HCT116 (cell line): ENCODE measurements at regions not wholly inside any gene's neighbourhood (a gene's known extent, or its start where the extent isn't known, plus 50 kb on each side); places are given as distances from the start of the nearest gene placed in this dataset.
A peak's percentile ranks its signal among the peaks of the same experiment; 100 is the strongest.

Experiments
- ATAC-seq: fragments of 200-7000 bp; cut with Tn5 transposase; 2 replicates; pipeline ENCODE4 v1.9.1; 2020; ENCODE audit warnings: mild to moderate bottlenecking, moderate library complexity
- BruUV-seq: library from RNA; stranded (reverse); fragments of 400-500 nt; replicated peaks from 2 replicates; lab custom pipeline; 2021; lab: Mats Ljungman, UMichigan
- CTCF ChIA-PET: fragments of 300-600 bp; sonication (Branson Sonifier 250); formaldehyde crosslinking; loops from one replicate; lab custom pipeline; 2021; ENCODE audit warnings: antibody characterized with exemption; lab: Charles Lee
- POLR2A ChIA-PET: fragments of 300-600, 350-600 bp; sonication (Branson Sonifier 250); formaldehyde crosslinking; loops from one replicate; lab custom pipeline; 2021; ENCODE audit warnings: antibody characterized with exemption; lab: Charles Lee
- RAD21 ChIA-PET, 2 experiments: fragments of 300-600 bp; sonication (Branson Sonifier 250); formaldehyde crosslinking; loops; one replicate each; lab custom pipeline; 2023; ENCODE audit warnings: low total read pairs in 2 of 2; ENCODE audit not compliant: uncharacterized antibody in 2 of 2, unreplicated experiment in 2 of 2, low non-redundant PET in 1 of 2; lab: Charles Lee
- DNase-seq: peaks from one replicate; pipeline ENCODE4 v3.0.0-alpha.2; 2010; ENCODE audit warnings: low read depth, low spot score
- H2AFZ ChIP-seq: fragments of 200-600 bp; shearing (Covaris generic), sonication (generic); 2 replicates; pipeline ENCODE4 v1.6.1; 2017; ENCODE audit warnings: low read depth, mixed run types, mixed read lengths, antibody characterized with exemption, low read length; ENCODE audit not compliant: poor library complexity, severe bottlenecking
- H3K27ac ChIP-seq: 2 replicates; pipeline ENCODE4 v1.5.1; 2012; ENCODE audit warnings: low read depth, low read length
- H3K27me3 ChIP-seq: fragments of 200-600 bp; sonication (generic); 2 replicates; pipeline ENCODE4 v1.6.1; 2016; ENCODE audit warnings: mixed run types, low read length, mixed read lengths; ENCODE audit not compliant: insufficient read depth
- H3K36me3 ChIP-seq, 2 experiments: fragments of 200-500 bp in 1 of 2; fragments of 200-600 bp in 1 of 2; sonication (Bioruptor generic) in 1 of 2; sonication (generic) in 1 of 2; 2 replicates each; pipeline versions ENCODE4 v1.5.1 to v1.6.1; 2014 to 2016; ENCODE audit warnings: low read length in 2 of 2, inconsistent platforms in 1 of 2, mixed read lengths in 1 of 2, mixed run types in 1 of 2; ENCODE audit not compliant: insufficient read depth in 2 of 2, control insufficient read depth in 1 of 2
- H3K4me1 ChIP-seq, 2 experiments: fragments of 200-600 bp in 1 of 2; sonication (generic) in 1 of 2; 2 replicates each; pipeline versions ENCODE4 v1.5.1 to v1.6.1; 2012 to 2017; ENCODE audit warnings: low read length in 2 of 2, inconsistent platforms in 1 of 2, mild to moderate bottlenecking in 1 of 2, mixed read lengths in 1 of 2, mixed run types in 1 of 2, moderate library complexity in 1 of 2; ENCODE audit not compliant: insufficient read depth in 2 of 2, control insufficient read depth in 1 of 2
- H3K4me2 ChIP-seq: fragments of 200-600 bp; sonication (generic); 2 replicates; pipeline ENCODE4 v1.6.1; 2017; ENCODE audit warnings: mixed run types, low read length, mixed read lengths
- H3K4me3 ChIP-seq, 2 experiments: fragments of 200-600 bp in 1 of 2; sonication (generic) in 1 of 2; replicated peaks in 1 of 2; 2 replicates each; pipeline ENCODE4 v1.5.1; 2011 to 2016; ENCODE audit warnings: low read length in 2 of 2, control low read depth in 1 of 2, low read depth in 1 of 2, mild to moderate bottlenecking in 1 of 2, mixed read lengths in 1 of 2, mixed run types in 1 of 2
- H3K79me2 ChIP-seq: fragments of 200-600 bp; sonication (generic); 2 replicates; pipeline ENCODE4 v1.6.1; 2017; ENCODE audit warnings: mild to moderate bottlenecking, mixed run types, low read length, moderate library complexity, mixed read lengths; ENCODE audit not compliant: insufficient read depth
- H3K9ac ChIP-seq: fragments of 200-600 bp; sonication (generic); 2 replicates; pipeline ENCODE4 v1.6.1; 2016; ENCODE audit warnings: low read length, mixed read lengths
- H3K9me2 ChIP-seq: fragments of 200-600 bp; sonication (generic), shearing (Covaris generic); 2 replicates; pipeline ENCODE4 v1.6.1; 2017; ENCODE audit warnings: mixed run types, mild to moderate bottlenecking, moderate library complexity; ENCODE audit not compliant: insufficient read depth
- H3K9me3 ChIP-seq, 2 experiments: fragments of 200-500 bp in 1 of 2; fragments of 200-600 bp in 1 of 2; sonication (Bioruptor generic) in 1 of 2; sonication (generic) in 1 of 2; 2 replicates each; pipeline ENCODE4 v1.6.1; 2014 to 2017; ENCODE audit warnings: low read length in 2 of 2, mixed read lengths in 2 of 2, inconsistent platforms in 1 of 2, low read depth in 1 of 2, mild to moderate bottlenecking in 1 of 2, mixed run types in 1 of 2, moderate library complexity in 1 of 2; ENCODE audit not compliant: control insufficient read depth in 1 of 2, insufficient read depth in 1 of 2
- H4K20me1 ChIP-seq: fragments of 200-600 bp; sonication (generic), shearing (Covaris generic); 2 replicates; pipeline ENCODE4 v1.6.1; 2017; ENCODE audit warnings: mixed run types, mild to moderate bottlenecking, moderate library complexity; ENCODE audit not compliant: insufficient read depth
- CBX3 ChIP-seq: IDR thresholded peaks from 2 replicates; pipeline ENCODE4 v1.6.1; 2012; ENCODE audit warnings: low read depth
- CEBPB ChIP-seq: IDR thresholded peaks from 2 replicates; pipeline ENCODE4 v1.6.1; 2012; ENCODE audit warnings: low read depth
- EGR1 ChIP-seq: IDR thresholded peaks from 2 replicates; pipeline ENCODE4 v1.6.1; 2012; ENCODE audit warnings: low read depth
- ELF1 ChIP-seq: IDR thresholded peaks from 2 replicates; pipeline ENCODE4 v1.6.1; 2012; ENCODE audit warnings: low read depth, borderline replicate concordance
- EZH2 ChIP-seq: fragments of 200-600 bp; sonication (generic); IDR thresholded peaks from 2 replicates; pipeline ENCODE4 v1.6.1; 2017; ENCODE audit warnings: antibody characterized with exemption, mixed run types
- EZH2phosphoT487 ChIP-seq: fragments of 200-600 bp; IDR thresholded peaks from 2 replicates; pipeline ENCODE4 v1.6.1; 2018; ENCODE audit warnings: antibody characterized with exemption, borderline replicate concordance
- FOSL1 ChIP-seq: IDR thresholded peaks from 2 replicates; pipeline ENCODE4 v1.6.1; 2012; ENCODE audit warnings: low read depth
- JUND ChIP-seq: IDR thresholded peaks from 2 replicates; pipeline ENCODE4 v1.6.1; 2012
- POLR2AphosphoS5 ChIP-seq: IDR thresholded peaks from 2 replicates; pipeline ENCODE4 v1.6.1; 2011; ENCODE audit warnings: mild to moderate bottlenecking, low read depth, low read length, moderate library complexity
- SIN3A ChIP-seq: IDR thresholded peaks from 2 replicates; pipeline ENCODE4 v1.6.1; 2012; ENCODE audit warnings: low read depth
- SP1 ChIP-seq: IDR thresholded peaks from 2 replicates; pipeline ENCODE4 v1.6.1; 2012; ENCODE audit warnings: low read depth
- TCF7L2 ChIP-seq: IDR thresholded peaks from 2 replicates; pipeline ENCODE4 v1.7.0; 2011; ENCODE audit warnings: borderline replicate concordance, inconsistent platforms; ENCODE audit not compliant: insufficient read depth, insufficient read length; ENCODE audit errors: extremely low read depth
- YY1 ChIP-seq: IDR thresholded peaks from 2 replicates; pipeline ENCODE4 v1.6.1; 2011; ENCODE audit warnings: low read length, low read depth, moderate library complexity, mild to moderate bottlenecking; ENCODE audit not compliant: insufficient replicate concordance; ENCODE audit errors: extremely low read depth
- ZFX ChIP-seq: fragments of 450-650 bp; IDR thresholded peaks from 2 replicates; pipeline ENCODE4 v1.6.1; 2017
- intact Hi-C: fragments of 100-400 bp; cut with micrococcal nuclease; formaldehyde crosslinking; loops from 2 replicates; pipeline ENCODE4 v1.10.0; 2022
- TF ChIP-seq, protein P1 (sequence below), 3 experiments: fragments of 200-600 bp in 1 of 3; sonication (generic) in 1 of 3; IDR thresholded peaks in 2 of 3; conservative IDR thresholded peaks in 1 of 3; 2 replicates each; pipeline ENCODE4 v1.5.1; 2012 to 2017; ENCODE audit warnings: low read depth in 2 of 3, low read length in 2 of 3, antibody characterized with exemption in 1 of 3, borderline replicate concordance in 1 of 3, control low read depth in 1 of 3, mild to moderate bottlenecking in 1 of 3, mixed read lengths in 1 of 3, mixed run types in 1 of 3, moderate library complexity in 1 of 3; ENCODE audit not compliant: insufficient read depth in 1 of 3
- TF ChIP-seq, protein P2 (sequence below): IDR thresholded peaks from 2 replicates; pipeline ENCODE4 v1.6.1; 2012
- TF ChIP-seq, protein P3 (sequence below): IDR thresholded peaks from 2 replicates; pipeline ENCODE4 v1.6.1; 2012; ENCODE audit warnings: low read depth
- TF ChIP-seq, protein P4 (sequence below): IDR thresholded peaks from 2 replicates; pipeline ENCODE4 v1.6.1; 2012
- TF ChIP-seq, protein P5 (sequence below): IDR thresholded peaks from 2 replicates; pipeline ENCODE4 v1.6.1; 2011; ENCODE audit warnings: mild to moderate bottlenecking, low read length, moderate library complexity; ENCODE audit not compliant: insufficient replicate concordance; ENCODE audit errors: extremely low read depth

DNA sequence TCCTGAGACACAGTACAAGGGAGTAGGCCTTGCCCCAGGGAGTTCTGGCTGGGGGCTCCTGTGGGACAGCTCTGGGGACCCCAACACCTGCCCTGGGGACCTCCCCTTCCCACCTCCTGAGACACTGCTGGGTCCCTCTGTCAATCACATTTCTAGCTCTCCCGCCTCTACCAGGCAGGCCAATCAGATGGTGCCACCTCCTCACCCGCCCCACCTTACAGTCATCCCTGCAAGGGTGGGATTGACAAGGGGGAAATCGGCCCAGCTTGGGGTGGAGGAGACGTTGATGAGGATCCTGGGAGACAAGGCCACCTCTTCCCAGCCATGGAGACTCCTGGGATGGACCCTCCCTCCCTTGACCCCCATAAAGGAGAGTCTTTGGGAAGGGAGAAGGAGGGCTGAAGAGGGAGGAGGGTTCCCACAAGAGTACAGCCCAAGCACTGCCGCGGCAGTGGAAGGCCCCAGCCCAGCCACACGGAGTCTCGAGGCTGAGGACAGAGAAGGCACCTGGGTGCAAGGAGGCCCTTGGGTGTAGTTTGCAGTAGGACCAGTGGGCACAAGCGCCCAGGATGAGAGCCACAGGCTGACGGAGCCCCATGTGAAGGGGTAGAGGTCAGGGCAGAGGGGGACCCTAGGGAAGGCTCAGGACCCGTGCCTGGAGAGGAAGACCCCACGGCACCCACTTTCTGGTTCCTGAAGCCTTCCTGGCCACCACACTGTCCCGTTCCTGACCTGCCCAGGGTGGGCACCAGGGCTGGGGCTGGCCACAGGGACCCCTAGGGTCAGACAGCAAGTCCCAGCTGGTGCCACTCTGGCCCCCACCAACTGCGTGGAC is 109.9 kb upstream of the OTOS start:
- peak overlapping the region in 1 of 2 experiments; percentile 60; a peak in 2 of 4 replicates for H3K4me3 ChIP-seq
- DNase-seq (no peak), ATAC-seq (peak; percentile 2)
- no peak for TF ChIP-seq EZH2
- no peak for TF ChIP-seq YY1
- TF ChIP-seq, protein P1, sequence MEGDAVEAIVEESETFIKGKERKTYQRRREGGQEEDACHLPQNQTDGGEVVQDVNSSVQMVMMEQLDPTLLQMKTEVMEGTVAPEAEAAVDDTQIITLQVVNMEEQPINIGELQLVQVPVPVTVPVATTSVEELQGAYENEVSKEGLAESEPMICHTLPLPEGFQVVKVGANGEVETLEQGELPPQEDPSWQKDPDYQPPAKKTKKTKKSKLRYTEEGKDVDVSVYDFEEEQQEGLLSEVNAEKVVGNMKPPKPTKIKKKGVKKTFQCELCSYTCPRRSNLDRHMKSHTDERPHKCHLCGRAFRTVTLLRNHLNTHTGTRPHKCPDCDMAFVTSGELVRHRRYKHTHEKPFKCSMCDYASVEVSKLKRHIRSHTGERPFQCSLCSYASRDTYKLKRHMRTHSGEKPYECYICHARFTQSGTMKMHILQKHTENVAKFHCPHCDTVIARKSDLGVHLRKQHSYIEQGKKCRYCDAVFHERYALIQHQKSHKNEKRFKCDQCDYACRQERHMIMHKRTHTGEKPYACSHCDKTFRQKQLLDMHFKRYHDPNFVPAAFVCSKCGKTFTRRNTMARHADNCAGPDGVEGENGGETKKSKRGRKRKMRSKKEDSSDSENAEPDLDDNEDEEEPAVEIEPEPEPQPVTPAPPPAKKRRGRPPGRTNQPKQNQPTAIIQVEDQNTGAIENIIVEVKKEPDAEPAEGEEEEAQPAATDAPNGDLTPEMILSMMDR (IDR thresholded peaks at IDR 0.05 in 2 of 3, conservative IDR thresholded peaks at IDR 0.05 in 1 of 3; ENCODE audit: borderline replicate concordance in 1 of 3, insufficient read depth in 1 of 3, low read depth in 2 of 3, low read length in 2 of 3): no peak
- TF ChIP-seq, protein P2, sequence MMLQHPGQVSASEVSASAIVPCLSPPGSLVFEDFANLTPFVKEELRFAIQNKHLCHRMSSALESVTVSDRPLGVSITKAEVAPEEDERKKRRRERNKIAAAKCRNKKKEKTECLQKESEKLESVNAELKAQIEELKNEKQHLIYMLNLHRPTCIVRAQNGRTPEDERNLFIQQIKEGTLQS: no peak
- no peak for TF ChIP-seq CBX3
- TF ChIP-seq FOSL1: no peak
- no peak for TF ChIP-seq CEBPB
- no peak for TF ChIP-seq EZH2phosphoT487
- no peak for TF ChIP-seq EGR1
- TF ChIP-seq SP1: no peak
- TF ChIP-seq POLR2AphosphoS5: no peak
- no peak for TF ChIP-seq TCF7L2
- TF ChIP-seq, protein P3, sequence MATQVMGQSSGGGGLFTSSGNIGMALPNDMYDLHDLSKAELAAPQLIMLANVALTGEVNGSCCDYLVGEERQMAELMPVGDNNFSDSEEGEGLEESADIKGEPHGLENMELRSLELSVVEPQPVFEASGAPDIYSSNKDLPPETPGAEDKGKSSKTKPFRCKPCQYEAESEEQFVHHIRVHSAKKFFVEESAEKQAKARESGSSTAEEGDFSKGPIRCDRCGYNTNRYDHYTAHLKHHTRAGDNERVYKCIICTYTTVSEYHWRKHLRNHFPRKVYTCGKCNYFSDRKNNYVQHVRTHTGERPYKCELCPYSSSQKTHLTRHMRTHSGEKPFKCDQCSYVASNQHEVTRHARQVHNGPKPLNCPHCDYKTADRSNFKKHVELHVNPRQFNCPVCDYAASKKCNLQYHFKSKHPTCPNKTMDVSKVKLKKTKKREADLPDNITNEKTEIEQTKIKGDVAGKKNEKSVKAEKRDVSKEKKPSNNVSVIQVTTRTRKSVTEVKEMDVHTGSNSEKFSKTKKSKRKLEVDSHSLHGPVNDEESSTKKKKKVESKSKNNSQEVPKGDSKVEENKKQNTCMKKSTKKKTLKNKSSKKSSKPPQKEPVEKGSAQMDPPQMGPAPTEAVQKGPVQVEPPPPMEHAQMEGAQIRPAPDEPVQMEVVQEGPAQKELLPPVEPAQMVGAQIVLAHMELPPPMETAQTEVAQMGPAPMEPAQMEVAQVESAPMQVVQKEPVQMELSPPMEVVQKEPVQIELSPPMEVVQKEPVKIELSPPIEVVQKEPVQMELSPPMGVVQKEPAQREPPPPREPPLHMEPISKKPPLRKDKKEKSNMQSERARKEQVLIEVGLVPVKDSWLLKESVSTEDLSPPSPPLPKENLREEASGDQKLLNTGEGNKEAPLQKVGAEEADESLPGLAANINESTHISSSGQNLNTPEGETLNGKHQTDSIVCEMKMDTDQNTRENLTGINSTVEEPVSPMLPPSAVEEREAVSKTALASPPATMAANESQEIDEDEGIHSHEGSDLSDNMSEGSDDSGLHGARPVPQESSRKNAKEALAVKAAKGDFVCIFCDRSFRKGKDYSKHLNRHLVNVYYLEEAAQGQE: no peak
- TF ChIP-seq JUND: no peak
- TF ChIP-seq, protein P4, sequence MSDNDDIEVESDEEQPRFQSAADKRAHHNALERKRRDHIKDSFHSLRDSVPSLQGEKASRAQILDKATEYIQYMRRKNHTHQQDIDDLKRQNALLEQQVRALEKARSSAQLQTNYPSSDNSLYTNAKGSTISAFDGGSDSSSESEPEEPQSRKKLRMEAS: no peak
- TF ChIP-seq SIN3A: no peak
- TF ChIP-seq, protein P5, sequence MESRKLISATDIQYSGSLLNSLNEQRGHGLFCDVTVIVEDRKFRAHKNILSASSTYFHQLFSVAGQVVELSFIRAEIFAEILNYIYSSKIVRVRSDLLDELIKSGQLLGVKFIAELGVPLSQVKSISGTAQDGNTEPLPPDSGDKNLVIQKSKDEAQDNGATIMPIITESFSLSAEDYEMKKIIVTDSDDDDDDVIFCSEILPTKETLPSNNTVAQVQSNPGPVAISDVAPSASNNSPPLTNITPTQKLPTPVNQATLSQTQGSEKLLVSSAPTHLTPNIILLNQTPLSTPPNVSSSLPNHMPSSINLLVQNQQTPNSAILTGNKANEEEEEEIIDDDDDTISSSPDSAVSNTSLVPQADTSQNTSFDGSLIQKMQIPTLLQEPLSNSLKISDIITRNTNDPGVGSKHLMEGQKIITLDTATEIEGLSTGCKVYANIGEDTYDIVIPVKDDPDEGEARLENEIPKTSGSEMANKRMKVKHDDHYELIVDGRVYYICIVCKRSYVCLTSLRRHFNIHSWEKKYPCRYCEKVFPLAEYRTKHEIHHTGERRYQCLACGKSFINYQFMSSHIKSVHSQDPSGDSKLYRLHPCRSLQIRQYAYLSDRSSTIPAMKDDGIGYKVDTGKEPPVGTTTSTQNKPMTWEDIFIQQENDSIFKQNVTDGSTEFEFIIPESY: no peak
- no peak for TF ChIP-seq ZFX
- no peak for TF ChIP-seq ELF1
- H3K36me3 ChIP-seq: no peaks in the 10 kb centered on the region
- no peaks in the 10 kb centered on the region for H3K9me2 ChIP-seq
- peak overlapping the region; percentile 77 for H3K9ac ChIP-seq
- ChIA-PET RAD21 (no interaction called here), CTCF (no interaction called here), POLR2A (no interaction called here)
- BruUV-seq: no TSS peak
- H3K27me3 ChIP-seq: no peaks in the 10 kb centered on the region
- H3K4me2 ChIP-seq: peak overlapping the region; percentile 98
- peak overlapping the region; percentile 85; the same call in 1 of the 2 replicates for H3K27ac ChIP-seq
- H3K9me3 ChIP-seq: no peaks in the 10 kb centered on the region
- no peak overlapping the region for H2AFZ ChIP-seq
- intact Hi-C loops: loop anchor here (5.0 kb wide), 1 partner anchor 187 kb away; the partner anchor contains the start of gene GPC1
- peaks cover 32 to 66% of the 10 kb centered on the region in 2 experiments for H3K4me1 ChIP-seq
- no peaks in the 10 kb centered on the region for H4K20me1 ChIP-seq
- no peaks in the 10 kb centered on the region for H3K79me2 ChIP-seq
